Tibial nerve (tissue), 4 donors: ENCODE measurements at regions not wholly inside any gene's neighbourhood (a gene's known extent, or its start where the extent isn't known, plus 50 kb on each side); places are given as distances from the start of the nearest gene placed in this dataset.

Experiments
- EP300 ChIP-seq, 2 donors: sonication (generic); formaldehyde crosslinking; IDR thresholded peaks; one replicate each; pipeline ENCODE4 v1.6.1; 2017; ENCODE audit warnings: antibody characterized with exemption in 2 of 2, mild to moderate bottlenecking in 1 of 2
- POLR2A ChIP-seq, 2 donors: fragments of 450-650 bp; IDR thresholded peaks; one replicate each; pipeline ENCODE4 v1.6.1; 2017; ENCODE audit warnings: antibody characterized with exemption in 2 of 2, mild to moderate bottlenecking in 2 of 2, moderate library complexity in 2 of 2
- TF ChIP-seq, protein P1 (sequence below), 5 experiments: fragments of 200-600 bp in 3 of 5; fragments of 450-650 bp in 2 of 5; sonication (generic) in 3 of 5; IDR thresholded peaks; one replicate each; pipeline ENCODE4 v1.5.1; 2016 to 2019; ENCODE audit warnings: antibody characterized with exemption in 5 of 5, mild to moderate bottlenecking in 3 of 5, moderate library complexity in 2 of 5

DNA sequence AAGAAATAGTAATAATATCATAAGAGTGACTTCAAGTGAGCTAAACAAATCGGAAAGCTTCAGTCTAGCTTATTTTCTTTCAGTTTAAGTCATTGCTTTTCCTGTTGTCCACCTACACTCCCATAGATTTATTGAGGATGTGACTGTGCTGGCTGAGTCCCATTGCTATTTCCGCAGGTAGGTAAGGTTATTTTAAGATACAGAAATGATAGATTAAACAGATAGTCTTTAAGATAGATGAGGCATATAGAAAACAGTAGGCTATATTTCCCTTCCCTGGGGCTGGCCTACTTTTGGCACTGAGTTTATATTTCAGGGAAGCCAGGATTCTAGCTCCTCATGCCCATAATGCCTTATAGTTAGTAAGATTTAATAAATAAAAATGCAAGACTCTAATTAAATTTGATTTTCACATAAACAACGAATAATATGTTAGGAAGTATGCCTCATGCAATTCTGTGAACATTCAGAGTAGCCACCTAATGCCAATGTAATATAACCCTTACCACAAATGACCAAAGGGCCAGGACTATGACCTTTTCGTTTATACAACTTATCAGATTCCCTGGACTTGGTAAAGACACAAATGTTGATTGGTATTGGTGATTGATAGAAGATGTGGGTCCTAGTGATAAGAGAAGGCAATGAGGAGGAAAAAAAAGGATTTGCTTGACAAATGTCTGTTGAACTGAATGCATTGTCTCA, 1079.3 kb downstream of the EPHA7 start:
- TF ChIP-seq POLR2A (IDR thresholded peaks at IDR 0.05): no peak
- TF ChIP-seq, protein P1, sequence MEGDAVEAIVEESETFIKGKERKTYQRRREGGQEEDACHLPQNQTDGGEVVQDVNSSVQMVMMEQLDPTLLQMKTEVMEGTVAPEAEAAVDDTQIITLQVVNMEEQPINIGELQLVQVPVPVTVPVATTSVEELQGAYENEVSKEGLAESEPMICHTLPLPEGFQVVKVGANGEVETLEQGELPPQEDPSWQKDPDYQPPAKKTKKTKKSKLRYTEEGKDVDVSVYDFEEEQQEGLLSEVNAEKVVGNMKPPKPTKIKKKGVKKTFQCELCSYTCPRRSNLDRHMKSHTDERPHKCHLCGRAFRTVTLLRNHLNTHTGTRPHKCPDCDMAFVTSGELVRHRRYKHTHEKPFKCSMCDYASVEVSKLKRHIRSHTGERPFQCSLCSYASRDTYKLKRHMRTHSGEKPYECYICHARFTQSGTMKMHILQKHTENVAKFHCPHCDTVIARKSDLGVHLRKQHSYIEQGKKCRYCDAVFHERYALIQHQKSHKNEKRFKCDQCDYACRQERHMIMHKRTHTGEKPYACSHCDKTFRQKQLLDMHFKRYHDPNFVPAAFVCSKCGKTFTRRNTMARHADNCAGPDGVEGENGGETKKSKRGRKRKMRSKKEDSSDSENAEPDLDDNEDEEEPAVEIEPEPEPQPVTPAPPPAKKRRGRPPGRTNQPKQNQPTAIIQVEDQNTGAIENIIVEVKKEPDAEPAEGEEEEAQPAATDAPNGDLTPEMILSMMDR (IDR thresholded peaks at IDR 0.05): no peak
- TF ChIP-seq EP300 (IDR thresholded peaks at IDR 0.05): no peak
